Panc1 (cell line): ENCODE measurements at regions not wholly inside any gene's neighbourhood (a gene's known extent, or its start where the extent isn't known, plus 50 kb on each side); places are given as distances from the start of the nearest gene placed in this dataset.

Source experiments
- CTCF ChIP-seq: fragments of 450-650 bp; IDR thresholded peaks from 2 replicates; pipeline ENCODE4 v1.5.1; 2017; ENCODE audit warnings: mild to moderate bottlenecking
- POLR2AphosphoS5 ChIP-seq: IDR thresholded peaks from 2 replicates; pipeline ENCODE4 v1.6.1; 2012; ENCODE audit warnings: mild to moderate bottlenecking, low read depth, low read length, moderate library complexity
- REST ChIP-seq, 2 experiments: IDR thresholded peaks; 2 replicates each; pipeline ENCODE4 v1.6.1; 2011 to 2012; ENCODE audit warnings: low read depth in 2 of 2, control low read depth in 1 of 2, low read length in 1 of 2, mild to moderate bottlenecking in 1 of 2, moderate library complexity in 1 of 2; ENCODE audit not compliant: insufficient read depth in 1 of 2
- TCF7L2 ChIP-seq: IDR thresholded peaks from 2 replicates; pipeline ENCODE4 v1.6.1; 2011; ENCODE audit warnings: mild to moderate bottlenecking, low read depth, low read length, inconsistent platforms

- TF ChIP-seq CTCF: no peak
- TF ChIP-seq TCF7L2: no peak
- TF ChIP-seq POLR2AphosphoS5: no peak
- no peak for TF ChIP-seq REST (IDR thresholded peaks at IDR 0.05; ENCODE audit: insufficient read depth in 1 of 2, low read depth in 2 of 2, low read length in 1 of 2)
These were observed 1233.7 kb downstream of the PCDH17 start for GRCh38 chr13:58865286-58865685.
